ENCODE measurements at regions not wholly inside any gene's neighbourhood (a gene's known extent, or its start where the extent isn't known, plus 50 kb on each side); places are given as distances from the start of the nearest gene placed in this dataset.

GRCh38 chr10:110401401-110402076, 96.2 kb upstream of the DUSP5 start:
- Histone ChIP-seq H3K4me1 (ENCODE audit: control insufficient read depth, insufficient read depth, low read length) (no peaks in the 10 kb centered on the region), H3K4me3 (ENCODE audit: low read depth, low read length) (no peak overlapping the region), H3K9me3 (ENCODE audit: control insufficient read depth, insufficient read depth, low read depth, low read length) (no peaks in the 10 kb centered on the region), H3K27ac (ENCODE audit: extremely low read depth, low read depth, low read length) (no peak overlapping the region), H3K36me3 (ENCODE audit: control insufficient read depth in 2 of 2, insufficient read depth in 1 of 2, low read length in 2 of 2) (no peaks in the 10 kb centered on the region)
- TF ChIP-seq KLF16 (tag by site-specific recombination; IDR thresholded peaks at IDR 0.05), result no peak
- no peak for TF ChIP-seq ZNF580 (tag by site-specific recombination; IDR thresholded peaks at IDR 0.05)
- no peak for TF ChIP-seq ZNF174 (tag by site-specific recombination; IDR thresholded peaks at IDR 0.05)
- no peak for TF ChIP-seq ZNF266 (tag by site-specific recombination; IDR thresholded peaks at IDR 0.05; ENCODE audit: low read depth)
- TF ChIP-seq ZIC2 (tag by site-specific recombination; IDR thresholded peaks at IDR 0.05), result peak; percentile 10; the same call in 1 of the 2 replicates
- TF ChIP-seq RBAK (tag by site-specific recombination; IDR thresholded peaks at IDR 0.05), result no peak
- ChIA-PET CTCF (no interaction called here), POLR2A (no interaction called here)

- no peak overlapping the region for H3K4me3 ChIP-seq (ENCODE audit: low read depth, low read length)
- H3K27ac ChIP-seq (ENCODE audit: extremely low read depth, low read depth, low read length), result no peak overlapping the region
- no peaks in the 10 kb centered on the region for H3K36me3 ChIP-seq (ENCODE audit: control insufficient read depth in 2 of 2, insufficient read depth in 1 of 2, low read length in 2 of 2)
- H3K4me1 ChIP-seq (ENCODE audit: control insufficient read depth, insufficient read depth, low read length), result no peaks in the 10 kb centered on the region
- TF ChIP-seq EGR2 (tag by site-specific recombination; IDR thresholded peaks at IDR 0.05; ENCODE audit: low read depth) (no peak), GLIS2 (tag by site-specific recombination; IDR thresholded peaks at IDR 0.05) (no peak), ZBTB7A (tag by site-specific recombination; IDR thresholded peaks at IDR 0.05; ENCODE audit: low read depth) (no peak), ZNF202 (tag by site-specific recombination; IDR thresholded peaks at IDR 0.05; ENCODE audit: borderline replicate concordance) (no peak), OSR2 (tag by site-specific recombination; IDR thresholded peaks at IDR 0.05) (no peak), ATF2 (tag by site-specific recombination; IDR thresholded peaks at IDR 0.05; ENCODE audit: low read depth) (no peak)
- CTCF ChIA-PET, result no interaction called here
- no peaks in the 10 kb centered on the region for H3K9me3 ChIP-seq (ENCODE audit: control insufficient read depth, insufficient read depth, low read depth, low read length)
- POLR2A ChIA-PET, result no interaction called here
Measured at GRCh38 chr10:110402077-110402416, 95.7 kb upstream of the DUSP5 start.

GRCh38 chr10:110403593-110403992, 94.1 kb upstream of the DUSP5 start:
- no peaks in the 10 kb centered on the region for H3K4me1 ChIP-seq (ENCODE audit: control insufficient read depth, insufficient read depth, low read length)
- ChIA-PET POLR2A (no interaction called here), CTCF (interaction anchor here (0.5 to 1.3 kb wide), 2 partner anchors 17 to 48 kb away, joined by 3 to 4 read pairs; no protein-coding TSS in a partner anchor)
- H3K36me3 ChIP-seq (ENCODE audit: control insufficient read depth in 2 of 2, insufficient read depth in 1 of 2, low read length in 2 of 2), result no peaks in the 10 kb centered on the region
- no peaks in the 10 kb centered on the region for H3K9me3 ChIP-seq (ENCODE audit: control insufficient read depth, insufficient read depth, low read depth, low read length)
- no peak overlapping the region for H3K4me3 ChIP-seq (ENCODE audit: low read depth, low read length)
- H3K27ac ChIP-seq (ENCODE audit: extremely low read depth, low read depth, low read length), result no peak overlapping the region
- TF ChIP-seq CTCF (tag by site-specific recombination; IDR thresholded peaks at IDR 0.05) (no peak), ZNF280D (tag by site-specific recombination; IDR thresholded peaks at IDR 0.05) (no peak), ZNF549 (tag by site-specific recombination; IDR thresholded peaks at IDR 0.05) (no peak), ZNF585B (tag by site-specific recombination; IDR thresholded peaks at IDR 0.05) (no peak), ZNF404 (tag by site-specific recombination; IDR thresholded peaks at IDR 0.05) (no peak), ZNF26 (tag by site-specific recombination; IDR thresholded peaks at IDR 0.05) (no peak), ZNF473 (tag by site-specific recombination; IDR thresholded peaks at IDR 0.05) (no peak), SP3 (tag by site-specific recombination; IDR thresholded peaks at IDR 0.05) (no peak), ZNF2 (tag by site-specific recombination; IDR thresholded peaks at IDR 0.05) (no peak), HOXA7 (CRISPR knock-in tag; IDR thresholded peaks at IDR 0.05; ENCODE audit: borderline replicate concordance) (no peak), ZNF24 (tag by site-specific recombination; IDR thresholded peaks at IDR 0.05) (no peak), KLF9 (tag by site-specific recombination; IDR thresholded peaks at IDR 0.05; ENCODE audit: low read depth) (no peak), ZNF23 (tag by site-specific recombination; IDR thresholded peaks at IDR 0.05; ENCODE audit: borderline replicate concordance) (no peak), OVOL3 (tag by site-specific recombination; IDR thresholded peaks at IDR 0.05) (no peak)
